ENCODE measurements at regions not wholly inside any gene's neighbourhood (a gene's known extent, or its start where the extent isn't known, plus 50 kb on each side); places are given as distances from the start of the nearest gene placed in this dataset.

GRCh38 chr2:8154936-8155335, 526.9 kb upstream of the ID2 start:
- Histone ChIP-seq H3K36me3 (ENCODE audit: control insufficient read depth, insufficient read depth, low read length) (no peaks in the 10 kb centered on the region), H3K4me1 (ENCODE audit: control insufficient read depth, insufficient read depth, low read length, poor library complexity, severe bottlenecking) (peaks cover 9% of the 10 kb centered on the region), H3K4me3 (ENCODE audit: extremely low read depth, insufficient read depth, low read length, poor library complexity, severe bottlenecking) (no peak overlapping the region), H3K27ac (ENCODE audit: low read depth, low read length, severe bottlenecking) (no peak overlapping the region), H3K9me3 (ENCODE audit: control insufficient read depth, low read length) (peaks cover 10% of the 10 kb centered on the region)
- WGBS, 2 experiments (ENCODE audit: insufficient coverage in 2 of 2) = 92 to 94% methylated on average over 5 of the region's 6 CpGs

GRCh38 chr2:8157621-8158430, 524.0 kb upstream of the ID2 start:
- Histone ChIP-seq H3K36me3 (ENCODE audit: control insufficient read depth, insufficient read depth, low read length) (no peaks in the 10 kb centered on the region), H3K4me3 (ENCODE audit: extremely low read depth, insufficient read depth, low read length, poor library complexity, severe bottlenecking) (no peak overlapping the region), H3K27ac (ENCODE audit: low read depth, low read length, severe bottlenecking) (no peak overlapping the region), H3K9me3 (ENCODE audit: control insufficient read depth, low read length) (peaks cover 10% of the 10 kb centered on the region), H3K4me1 (ENCODE audit: control insufficient read depth, insufficient read depth, low read length, poor library complexity, severe bottlenecking) (peaks cover 2% of the 10 kb centered on the region)
- WGBS, 2 experiments (ENCODE audit: insufficient coverage in 2 of 2) = 92 to 96% methylated on average over 9 to 11 of the region's 17 CpGs

GRCh38 chr2:8158711-8159110, 523.1 kb upstream of the ID2 start:
- 74 to 86% methylated on average over 5 to 6 of the region's 6 CpGs for WGBS, 2 experiments (ENCODE audit: insufficient coverage in 2 of 2)
- H3K27ac ChIP-seq (ENCODE audit: low read depth, low read length, severe bottlenecking) = no peak overlapping the region
- H3K36me3 ChIP-seq (ENCODE audit: control insufficient read depth, insufficient read depth, low read length) = no peaks in the 10 kb centered on the region
- H3K9me3 ChIP-seq (ENCODE audit: control insufficient read depth, low read length) = peaks cover 10% of the 10 kb centered on the region
- H3K4me3 ChIP-seq (ENCODE audit: extremely low read depth, insufficient read depth, low read length, poor library complexity, severe bottlenecking) = no peak overlapping the region
- H3K4me1 ChIP-seq (ENCODE audit: control insufficient read depth, insufficient read depth, low read length, poor library complexity, severe bottlenecking) = peaks cover 2% of the 10 kb centered on the region

- WGBS, 2 experiments (ENCODE audit: insufficient coverage in 2 of 2) = 92% methylated on average over 12 to 13 of the region's 13 CpGs
- H3K36me3 ChIP-seq (ENCODE audit: control insufficient read depth, insufficient read depth, low read length) = no peaks in the 10 kb centered on the region
- peaks cover 10% of the 10 kb centered on the region for H3K9me3 ChIP-seq (ENCODE audit: control insufficient read depth, low read length)
- H3K4me3 ChIP-seq (ENCODE audit: extremely low read depth, insufficient read depth, low read length, poor library complexity, severe bottlenecking) = no peak overlapping the region
- no peak overlapping the region for H3K27ac ChIP-seq (ENCODE audit: low read depth, low read length, severe bottlenecking)
- peaks cover 2% of the 10 kb centered on the region for H3K4me1 ChIP-seq (ENCODE audit: control insufficient read depth, insufficient read depth, low read length, poor library complexity, severe bottlenecking)
Observed at GRCh38 chr2:8159211-8159965, 522.5 kb upstream of the ID2 start.

GRCh38 chr2:8159966-8160603, 521.8 kb upstream of the ID2 start:
- peaks cover 10% of the 10 kb centered on the region for H3K9me3 ChIP-seq (ENCODE audit: control insufficient read depth, low read length)
- H3K4me1 ChIP-seq (ENCODE audit: control insufficient read depth, insufficient read depth, low read length, poor library complexity, severe bottlenecking) = no peaks in the 10 kb centered on the region
- H3K36me3 ChIP-seq (ENCODE audit: control insufficient read depth, insufficient read depth, low read length) = no peaks in the 10 kb centered on the region
- 79 to 84% methylated on average over 4 of the region's 4 CpGs for WGBS, 2 experiments (ENCODE audit: insufficient coverage in 2 of 2)
- H3K27ac ChIP-seq (ENCODE audit: low read depth, low read length, severe bottlenecking) = no peak overlapping the region
- H3K4me3 ChIP-seq (ENCODE audit: extremely low read depth, insufficient read depth, low read length, poor library complexity, severe bottlenecking) = no peak overlapping the region

- WGBS, 2 experiments (ENCODE audit: insufficient coverage in 2 of 2) = 95 to 97% methylated on average over 11 to 12 of the region's 13 CpGs
- Histone ChIP-seq H3K27ac (ENCODE audit: low read depth, low read length, severe bottlenecking) (no peak overlapping the region), H3K36me3 (ENCODE audit: control insufficient read depth, insufficient read depth, low read length) (no peaks in the 10 kb centered on the region), H3K4me3 (ENCODE audit: extremely low read depth, insufficient read depth, low read length, poor library complexity, severe bottlenecking) (no peak overlapping the region), H3K4me1 (ENCODE audit: control insufficient read depth, insufficient read depth, low read length, poor library complexity, severe bottlenecking) (no peaks in the 10 kb centered on the region), H3K9me3 (ENCODE audit: control insufficient read depth, low read length) (peaks cover 10% of the 10 kb centered on the region)
Observed at GRCh38 chr2:8160959-8161358, 520.9 kb upstream of the ID2 start.

GRCh38 chr2:8162552-8162951, 519.3 kb upstream of the ID2 start:
- H3K27ac ChIP-seq (ENCODE audit: low read depth, low read length, severe bottlenecking) = no peak overlapping the region
- no peaks in the 10 kb centered on the region for H3K36me3 ChIP-seq (ENCODE audit: control insufficient read depth, insufficient read depth, low read length)
- H3K9me3 ChIP-seq (ENCODE audit: control insufficient read depth, low read length) = peaks cover 4% of the 10 kb centered on the region
- WGBS, 2 experiments (ENCODE audit: insufficient coverage in 2 of 2) = 88 to 90% methylated on average over 12 to 15 of the region's 17 CpGs
- H3K4me1 ChIP-seq (ENCODE audit: control insufficient read depth, insufficient read depth, low read length, poor library complexity, severe bottlenecking) = no peaks in the 10 kb centered on the region
- no peak overlapping the region for H3K4me3 ChIP-seq (ENCODE audit: extremely low read depth, insufficient read depth, low read length, poor library complexity, severe bottlenecking)

- WGBS, 2 experiments (ENCODE audit: insufficient coverage in 2 of 2) = 86 to 100% methylated on average over 3 of the region's 5 CpGs
- H3K36me3 ChIP-seq (ENCODE audit: control insufficient read depth, insufficient read depth, low read length) = no peaks in the 10 kb centered on the region
- no peaks in the 10 kb centered on the region for H3K9me3 ChIP-seq (ENCODE audit: control insufficient read depth, low read length)
- no peaks in the 10 kb centered on the region for H3K4me1 ChIP-seq (ENCODE audit: control insufficient read depth, insufficient read depth, low read length, poor library complexity, severe bottlenecking)
- H3K4me3 ChIP-seq (ENCODE audit: extremely low read depth, insufficient read depth, low read length, poor library complexity, severe bottlenecking) = no peak overlapping the region
- H3K27ac ChIP-seq (ENCODE audit: low read depth, low read length, severe bottlenecking) = no peak overlapping the region
Observed at GRCh38 chr2:8165550-8165949, 516.3 kb upstream of the ID2 start.

- H3K27ac ChIP-seq (ENCODE audit: low read depth, low read length, severe bottlenecking) = no peak overlapping the region
- no peaks in the 10 kb centered on the region for H3K9me3 ChIP-seq (ENCODE audit: control insufficient read depth, low read length)
- H3K4me1 ChIP-seq (ENCODE audit: control insufficient read depth, insufficient read depth, low read length, poor library complexity, severe bottlenecking) = no peaks in the 10 kb centered on the region
- no peak overlapping the region for H3K4me3 ChIP-seq (ENCODE audit: extremely low read depth, insufficient read depth, low read length, poor library complexity, severe bottlenecking)
- WGBS, 2 experiments (ENCODE audit: insufficient coverage in 2 of 2) = 94 to 97% methylated on average over 3 to 5 of the region's 8 CpGs
- H3K36me3 ChIP-seq (ENCODE audit: control insufficient read depth, insufficient read depth, low read length) = no peaks in the 10 kb centered on the region
Observed at GRCh38 chr2:8168022-8168717, 513.7 kb upstream of the ID2 start.

- no peaks in the 10 kb centered on the region for H3K4me1 ChIP-seq (ENCODE audit: control insufficient read depth, insufficient read depth, low read length, poor library complexity, severe bottlenecking)
- 83 to 94% methylated on average over 2 of the region's 2 CpGs for WGBS, 2 experiments (ENCODE audit: insufficient coverage in 2 of 2)
- no peak overlapping the region for H3K27ac ChIP-seq (ENCODE audit: low read depth, low read length, severe bottlenecking)
- H3K9me3 ChIP-seq (ENCODE audit: control insufficient read depth, low read length) = no peaks in the 10 kb centered on the region
- H3K4me3 ChIP-seq (ENCODE audit: extremely low read depth, insufficient read depth, low read length, poor library complexity, severe bottlenecking) = no peak overlapping the region
- H3K36me3 ChIP-seq (ENCODE audit: control insufficient read depth, insufficient read depth, low read length) = no peaks in the 10 kb centered on the region
Observed at GRCh38 chr2:8168876-8169424, 512.9 kb upstream of the ID2 start.

All from mesodermal cell (in vitro differentiated cells).